GM12874 (cell line): ENCODE measurements at regions not wholly inside any gene's neighbourhood (a gene's known extent, or its start where the extent isn't known, plus 50 kb on each side); places are given as distances from the start of the nearest gene placed in this dataset.
A peak's percentile ranks its signal among the peaks of the same experiment; 100 is the strongest.

Experiments
- TF ChIP-seq, protein P1 (sequence below): IDR thresholded peaks from 2 replicates; pipeline ENCODE4 v1.5.1; 2011; ENCODE audit warnings: low read depth, mild to moderate bottlenecking, control low read depth, low read length, moderate library complexity; ENCODE audit not compliant: insufficient read depth

DNA sequence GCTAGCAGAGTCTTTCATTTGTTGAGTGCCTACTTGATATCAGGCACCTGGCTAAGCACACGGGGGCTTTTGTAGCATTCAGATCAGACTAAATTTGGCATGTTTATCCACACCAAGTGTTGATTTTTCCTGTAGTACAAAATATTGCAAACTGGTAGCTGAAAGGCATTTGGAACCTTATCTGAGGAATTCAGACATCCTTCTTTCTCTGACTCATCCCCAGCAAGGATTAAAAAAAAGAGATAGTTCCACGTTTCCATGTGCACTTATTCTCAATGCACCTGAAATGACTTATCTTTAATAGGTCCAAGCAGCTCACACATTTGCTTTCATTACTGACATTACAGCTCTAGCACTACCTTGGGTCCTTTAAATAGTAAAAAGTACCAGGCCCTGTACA is 786.0 kb upstream of the GRM7 start:
- TF ChIP-seq, protein P1, sequence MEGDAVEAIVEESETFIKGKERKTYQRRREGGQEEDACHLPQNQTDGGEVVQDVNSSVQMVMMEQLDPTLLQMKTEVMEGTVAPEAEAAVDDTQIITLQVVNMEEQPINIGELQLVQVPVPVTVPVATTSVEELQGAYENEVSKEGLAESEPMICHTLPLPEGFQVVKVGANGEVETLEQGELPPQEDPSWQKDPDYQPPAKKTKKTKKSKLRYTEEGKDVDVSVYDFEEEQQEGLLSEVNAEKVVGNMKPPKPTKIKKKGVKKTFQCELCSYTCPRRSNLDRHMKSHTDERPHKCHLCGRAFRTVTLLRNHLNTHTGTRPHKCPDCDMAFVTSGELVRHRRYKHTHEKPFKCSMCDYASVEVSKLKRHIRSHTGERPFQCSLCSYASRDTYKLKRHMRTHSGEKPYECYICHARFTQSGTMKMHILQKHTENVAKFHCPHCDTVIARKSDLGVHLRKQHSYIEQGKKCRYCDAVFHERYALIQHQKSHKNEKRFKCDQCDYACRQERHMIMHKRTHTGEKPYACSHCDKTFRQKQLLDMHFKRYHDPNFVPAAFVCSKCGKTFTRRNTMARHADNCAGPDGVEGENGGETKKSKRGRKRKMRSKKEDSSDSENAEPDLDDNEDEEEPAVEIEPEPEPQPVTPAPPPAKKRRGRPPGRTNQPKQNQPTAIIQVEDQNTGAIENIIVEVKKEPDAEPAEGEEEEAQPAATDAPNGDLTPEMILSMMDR: no peak

DNA sequence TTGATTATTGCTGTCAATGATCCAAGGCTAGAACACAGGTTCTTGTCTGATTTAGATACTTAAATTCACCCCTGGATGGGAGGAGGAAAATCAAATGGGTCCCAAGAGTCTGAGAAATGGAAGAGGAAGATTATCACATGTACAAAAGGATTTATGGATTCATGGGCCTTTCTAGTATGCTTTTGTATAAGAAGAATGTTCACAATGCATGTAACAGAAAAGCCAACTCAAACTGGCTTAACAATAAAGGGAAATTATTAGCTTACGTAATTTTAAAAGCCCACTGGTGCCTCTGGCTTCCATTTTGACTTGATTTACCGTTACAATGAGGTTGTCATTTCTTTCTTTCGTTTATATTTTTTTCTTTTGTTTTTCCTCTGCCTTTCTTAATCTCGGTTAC is 782.5 kb upstream of the GRM7 start:
- TF ChIP-seq, protein P1: no peak

DNA sequence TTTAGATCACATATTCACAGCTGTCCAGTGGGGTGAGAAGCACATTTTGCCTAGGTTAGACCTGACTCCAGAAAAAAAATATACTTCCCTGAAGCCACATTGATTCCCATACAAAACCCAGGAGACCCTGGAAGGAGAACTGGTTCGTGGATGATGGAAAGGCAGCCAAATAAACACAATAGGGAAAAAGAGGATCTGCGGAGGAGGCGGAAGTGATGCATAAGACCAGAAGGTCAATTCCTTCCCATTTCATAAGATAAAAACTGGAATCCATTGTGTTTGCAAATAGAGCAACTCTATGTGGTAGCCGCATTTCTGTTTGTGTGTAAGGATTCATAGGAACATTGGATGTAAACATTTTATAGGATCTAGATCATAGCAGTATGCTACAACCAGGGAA is 781.9 kb upstream of the GRM7 start:
- TF ChIP-seq, protein P1: no peak

DNA sequence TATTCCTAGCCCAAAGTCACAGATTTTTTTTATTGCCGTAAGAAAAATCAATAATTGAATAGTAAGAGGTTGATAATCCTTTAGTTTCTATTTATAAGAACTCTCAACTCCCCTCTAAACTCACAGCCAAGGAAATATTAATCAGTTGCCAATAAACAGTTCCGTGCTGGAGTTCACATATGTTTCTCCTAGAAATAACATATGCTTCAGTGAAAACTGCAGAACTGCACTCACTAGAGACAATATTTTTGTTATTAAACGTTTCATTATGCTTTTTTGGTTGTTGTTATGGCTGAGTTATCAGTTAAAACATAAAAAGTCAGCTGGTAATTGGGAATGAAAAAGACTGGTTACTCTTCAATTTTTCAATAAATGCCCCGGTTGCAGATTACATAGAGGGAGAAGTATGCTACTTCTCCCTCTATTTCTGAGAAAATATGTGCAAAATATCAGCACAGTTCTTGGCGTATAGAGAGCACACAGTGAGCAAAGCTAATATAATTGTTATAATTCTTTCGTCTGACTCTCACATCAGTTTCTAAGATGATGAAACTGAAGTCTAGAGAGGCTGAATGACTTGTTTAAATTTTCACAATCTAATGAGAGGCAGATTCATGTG is 781.2 kb upstream of the GRM7 start:
- TF ChIP-seq, protein P1: no peak

DNA sequence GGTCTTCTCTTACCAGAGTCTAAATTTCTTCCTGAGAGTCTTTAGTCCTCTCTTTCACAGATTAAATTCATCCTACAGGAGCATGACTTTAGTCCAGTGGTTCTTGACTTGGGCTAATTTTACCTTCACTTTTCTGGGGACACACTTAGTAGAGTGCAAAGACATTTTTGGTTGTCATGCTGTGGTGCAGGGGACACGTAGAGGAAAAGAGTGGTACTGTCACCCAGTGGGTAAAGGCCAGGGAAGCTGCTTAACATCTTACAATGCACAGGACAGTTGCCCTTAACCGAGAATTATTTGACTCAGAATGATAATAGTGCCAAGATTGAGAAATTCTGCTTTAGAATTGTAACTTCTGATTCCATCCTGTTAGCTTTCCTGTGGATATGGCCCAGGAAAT is 772.5 kb upstream of the GRM7 start:
- TF ChIP-seq, protein P1: peak; percentile 11; the same call in 1 of the 2 replicates

GRCh38 chr3:6089780-6090179 is 771.1 kb upstream of the GRM7 start:
- TF ChIP-seq, protein P1: no peak

- TF ChIP-seq, protein P1: no peak
Measured at GRCh38 chr3:6091262-6091661, 769.7 kb upstream of the GRM7 start.
